ENCODE measurements at regions not wholly inside any gene's neighbourhood (a gene's known extent, or its start where the extent isn't known, plus 50 kb on each side); places are given as distances from the start of the nearest gene placed in this dataset.

GRCh38 chr16:85991425-85991824 lies 92.5 kb downstream of the IRF8 start:
- FAIRE-seq: no peak

- FAIRE-seq: no peak
These were observed 92.9 kb downstream of the IRF8 start for GRCh38 chr16:85991856-85992255.

GRCh38 chr16:85992359-85992758 lies 93.4 kb downstream of the IRF8 start:
- no peak for FAIRE-seq

GRCh38 chr16:85992779-85993178 lies 93.8 kb downstream of the IRF8 start:
- FAIRE-seq: no peak

GRCh38 chr16:85994492-85995490 lies 95.8 kb downstream of the IRF8 start:
- no peak for FAIRE-seq

DNA sequence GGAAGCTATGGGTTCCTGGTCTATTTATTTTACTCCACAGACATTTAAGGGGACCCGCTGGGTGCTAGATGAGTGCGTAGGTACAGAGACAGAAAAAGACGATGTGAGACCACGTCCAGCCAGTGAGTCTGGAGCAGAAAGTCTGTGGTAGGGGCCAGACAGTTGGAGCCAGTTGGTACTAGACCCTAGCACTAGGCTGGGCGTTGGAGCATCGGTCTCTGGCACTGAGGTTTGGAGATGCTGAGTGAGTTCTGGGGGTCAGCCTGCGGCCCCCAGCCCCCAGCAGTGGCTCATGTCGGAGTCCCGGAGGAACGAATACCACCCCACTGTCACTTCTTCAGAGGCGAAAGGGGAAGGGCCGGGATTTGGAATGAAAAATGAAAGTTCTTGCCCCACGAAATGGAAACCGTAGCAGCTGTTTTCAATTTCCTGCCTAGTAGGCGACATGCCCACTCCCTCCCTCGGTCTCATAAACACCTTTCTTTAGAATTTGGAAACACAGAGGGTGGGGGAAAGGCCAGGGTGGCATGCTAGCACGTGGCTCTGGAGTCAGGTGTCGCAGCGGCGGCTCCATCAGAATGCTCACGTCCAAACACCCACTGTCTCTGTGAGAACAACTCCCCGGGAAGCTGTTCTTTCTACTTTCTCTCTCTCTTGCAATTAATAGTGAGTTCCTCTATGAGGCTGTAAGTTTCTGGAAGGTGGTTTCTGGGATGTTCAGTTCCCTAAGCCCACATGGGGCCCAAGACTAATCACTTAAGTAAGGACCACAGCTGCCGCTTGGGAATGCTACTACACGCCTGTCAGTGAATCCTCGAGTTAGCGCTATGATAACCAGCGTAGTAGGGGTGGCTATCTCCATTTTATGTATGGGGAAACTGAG lies 96.8 kb downstream of the IRF8 start:
- FAIRE-seq: no peak

DNA sequence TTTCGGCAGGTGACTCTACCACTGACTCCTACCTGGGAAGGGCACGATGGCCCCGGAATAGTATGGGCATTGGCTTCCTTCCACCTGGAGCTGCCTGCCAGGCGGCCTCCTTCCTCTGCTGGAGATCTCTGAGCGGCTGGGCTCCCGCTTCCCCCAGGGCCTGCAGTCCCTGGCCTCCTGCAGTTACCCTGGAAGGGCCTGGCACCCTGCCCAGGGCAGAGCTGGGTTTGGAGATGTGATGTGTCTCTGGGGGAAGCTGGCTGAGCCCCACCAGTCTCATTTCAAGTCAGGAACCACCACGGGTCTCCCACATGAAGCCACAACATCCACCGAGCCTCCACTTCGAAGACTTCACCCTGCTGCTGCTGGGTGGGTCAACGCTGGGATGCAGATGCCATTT lies 97.9 kb downstream of the IRF8 start:
- no peak for FAIRE-seq

GRCh38 chr16:85998171-85998867 lies 99.4 kb downstream of the IRF8 start:
- no peak for FAIRE-seq

DNA sequence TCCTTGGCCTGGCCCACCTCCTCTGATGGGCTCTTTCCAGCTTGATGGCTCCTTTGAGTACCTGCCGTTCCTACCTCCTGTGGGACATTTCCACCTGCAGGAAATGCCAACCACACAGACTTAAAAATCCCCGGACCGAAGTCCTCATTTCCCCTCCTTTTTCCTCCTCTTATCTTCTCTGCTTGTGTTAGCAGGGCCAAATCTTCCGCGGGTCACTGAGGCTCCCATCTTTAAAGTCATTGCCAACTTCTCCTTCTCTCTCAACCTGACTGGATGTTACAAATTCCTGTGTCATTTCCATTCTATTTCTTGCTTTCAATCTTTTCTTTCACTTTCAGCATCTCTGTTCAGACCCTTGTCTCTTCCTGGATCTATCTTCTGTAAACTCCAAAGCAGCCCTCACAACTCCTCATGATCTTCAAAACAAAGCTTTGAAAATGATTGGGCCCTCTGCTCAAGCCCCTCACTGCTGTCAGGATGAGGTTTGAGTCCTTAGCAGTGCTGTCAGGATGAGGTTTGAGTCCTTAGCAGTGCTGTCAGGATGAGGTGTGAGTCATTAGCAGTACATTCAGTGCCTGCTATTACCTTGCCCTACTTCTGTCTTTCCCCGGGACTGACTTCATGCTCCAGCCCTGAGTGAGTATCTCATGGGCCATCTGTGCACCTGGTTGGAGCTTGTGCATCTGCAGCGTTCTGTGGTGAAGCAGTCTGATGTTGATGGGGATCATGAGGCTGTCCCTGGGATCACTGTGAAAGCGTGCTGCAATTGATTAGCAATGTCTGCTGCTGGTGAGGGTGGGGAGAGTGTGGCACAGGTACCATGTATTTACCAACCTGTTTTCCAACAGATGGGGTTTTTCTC lies 100.1 kb downstream of the IRF8 start:
- no peak for FAIRE-seq

- FAIRE-seq: no peak
These were observed 100.8 kb downstream of the IRF8 start for GRCh38 chr16:85999778-86000177.

- no peak for FAIRE-seq
These were observed 103.4 kb downstream of the IRF8 start for GRCh38 chr16:86002178-86002900.

GRCh38 chr16:86007524-86007923 lies 108.6 kb downstream of the IRF8 start:
- FAIRE-seq: no peak

DNA sequence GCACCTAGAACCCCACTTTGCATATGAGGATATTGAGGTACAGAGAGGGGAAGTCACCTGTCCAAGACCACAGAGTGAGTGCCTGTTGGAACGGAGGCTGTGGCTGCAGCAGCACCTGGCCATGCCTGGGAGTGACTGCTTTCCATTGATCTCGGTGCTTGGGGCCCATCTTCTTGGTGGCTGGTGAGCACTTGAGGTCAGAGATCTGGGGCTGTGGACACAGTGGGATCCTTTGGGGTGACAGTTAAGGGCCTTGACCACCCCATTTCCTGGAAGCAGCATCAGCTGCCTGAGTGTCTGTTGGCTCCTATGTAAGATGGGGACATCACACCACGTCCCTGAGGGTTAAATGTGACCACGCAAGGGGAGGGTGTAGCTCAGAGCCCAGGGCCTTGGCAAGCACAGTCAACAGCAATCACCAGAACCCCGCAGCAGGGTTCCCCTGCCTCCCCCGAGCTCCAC lies 111.7 kb downstream of the IRF8 start:
- no peak for FAIRE-seq

- FAIRE-seq: no peak
These were observed 112.6 kb downstream of the IRF8 start for GRCh38 chr16:86011532-86011931.

DNA sequence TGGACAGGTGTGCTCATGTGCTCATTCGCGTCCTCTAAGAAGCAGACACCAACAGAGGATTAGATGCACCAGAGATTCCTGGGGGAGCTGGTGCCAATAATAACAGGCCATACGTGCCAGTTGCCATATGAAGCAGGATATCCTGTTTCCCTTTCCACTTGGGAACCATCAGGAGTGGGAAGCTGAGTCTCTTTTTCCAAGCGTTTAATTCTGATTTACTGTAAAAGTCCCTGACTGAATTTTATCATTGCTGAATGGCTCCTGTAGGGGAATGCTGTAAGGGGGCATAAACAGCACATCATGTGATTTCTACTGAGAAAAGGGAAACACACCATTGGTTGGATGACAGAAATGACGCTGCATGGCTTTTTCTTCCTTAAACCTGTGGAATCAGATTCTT lies 113.3 kb downstream of the IRF8 start:
- no peak for FAIRE-seq

- no peak for FAIRE-seq
These were observed 114.9 kb downstream of the IRF8 start for GRCh38 chr16:86013867-86014266.

- no peak for FAIRE-seq
These were observed 116.6 kb downstream of the IRF8 start for GRCh38 chr16:86015606-86016005.

- FAIRE-seq: no peak
These were observed 117.4 kb downstream of the IRF8 start for GRCh38 chr16:86016201-86016965.

DNA sequence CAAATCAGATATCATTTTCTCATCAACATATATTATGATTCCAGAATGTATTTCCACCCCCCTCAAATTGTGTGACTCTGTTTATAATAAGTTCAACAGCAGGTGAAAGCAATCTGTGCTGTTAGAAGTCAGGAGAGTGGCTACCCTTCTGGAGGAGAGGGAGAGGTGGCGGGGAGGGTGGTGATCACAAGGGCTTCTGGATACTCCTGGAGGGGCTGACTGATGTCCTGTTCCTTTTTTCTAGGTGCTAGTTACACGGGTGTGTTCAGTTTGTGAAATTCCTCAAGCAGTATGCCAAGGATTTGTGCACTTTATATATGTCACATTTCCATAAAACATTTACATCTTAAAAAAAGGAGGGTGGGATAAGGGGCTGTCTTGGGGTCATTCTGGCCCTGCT lies 119.1 kb downstream of the IRF8 start:
- FAIRE-seq: no peak

GRCh38 chr16:86018487-86018886 lies 119.5 kb downstream of the IRF8 start:
- FAIRE-seq: no peak

Measured in islet of Langerhans (tissue), 1 donor.